Liver (tissue), 8 donors: ENCODE measurements at regions not wholly inside any gene's neighbourhood (a gene's known extent, or its start where the extent isn't known, plus 50 kb on each side); places are given as distances from the start of the nearest gene placed in this dataset.

Experiments used
- DNase-seq: peaks from one replicate; pipeline ENCODE4 v3.0.0-alpha.2; 2017; ENCODE audit warnings: low spot score
- H3K27ac ChIP-seq, 2 donors: one replicate each; pipeline ENCODE4 v1.7.0; 2013; ENCODE audit warnings: inconsistent platforms in 2 of 2, low read length in 2 of 2, control low read depth in 1 of 2, low read depth in 1 of 2, mild to moderate bottlenecking in 1 of 2
- H3K27me3 ChIP-seq, 4 donors: one replicate each; pipeline versions ENCODE4 v1.6.1 to v1.7.0; 2013; ENCODE audit warnings: low read length in 3 of 4, inconsistent platforms in 1 of 4, mild to moderate bottlenecking in 1 of 4, moderate library complexity in 1 of 4; ENCODE audit not compliant: control insufficient read depth in 4 of 4, insufficient read depth in 4 of 4
- H3K36me3 ChIP-seq, 4 donors: one replicate each; pipeline versions ENCODE4 v1.6.1 to v1.7.0; 2013; ENCODE audit warnings: low read length in 3 of 4, mild to moderate bottlenecking in 3 of 4, low read depth in 1 of 4, moderate library complexity in 1 of 4; ENCODE audit not compliant: control insufficient read depth in 4 of 4, insufficient read depth in 3 of 4
- H3K4me1 ChIP-seq, 4 donors: one replicate each; pipeline versions ENCODE4 v1.6.1 to v1.7.0; 2013; ENCODE audit warnings: low read length in 3 of 4, mild to moderate bottlenecking in 3 of 4, moderate library complexity in 1 of 4; ENCODE audit not compliant: control insufficient read depth in 4 of 4, insufficient read depth in 4 of 4
- H3K4me3 ChIP-seq, 3 donors: one replicate each; pipeline versions ENCODE4 v1.6.1 to v1.7.0; 2013; ENCODE audit warnings: low read length in 3 of 3, control low read depth in 1 of 3, low read depth in 1 of 3, mild to moderate bottlenecking in 1 of 3
- H3K9ac ChIP-seq, 2 donors: one replicate each; pipeline ENCODE4 v1.7.0; 2013; ENCODE audit warnings: low read length in 2 of 2, mild to moderate bottlenecking in 2 of 2, moderate library complexity in 2 of 2, control low read depth in 1 of 2, low read depth in 1 of 2
- H3K9me3 ChIP-seq, 4 donors: one replicate each; pipeline versions ENCODE4 v1.6.1 to v1.7.0; 2013; ENCODE audit warnings: low read length in 3 of 4; ENCODE audit not compliant: control insufficient read depth in 4 of 4
- EGR1 ChIP-seq, 2 donors: IDR thresholded peaks; 2 replicates each; pipeline ENCODE4 v1.6.1; 2016 to 2018; ENCODE audit warnings: antibody characterized with exemption in 2 of 2, low read depth in 2 of 2
- FOXA1 ChIP-seq: IDR thresholded peaks from 2 replicates; pipeline ENCODE4 v1.6.1; 2016; ENCODE audit warnings: antibody characterized with exemption
- FOXA2 ChIP-seq: IDR thresholded peaks from 2 replicates; pipeline ENCODE4 v1.6.1; 2016; ENCODE audit warnings: antibody characterized with exemption
- GABPA ChIP-seq, 2 donors: IDR thresholded peaks in 1 of 2; conservative IDR thresholded peaks in 1 of 2; 2 replicates each; pipeline ENCODE4 v1.6.1; 2016; ENCODE audit warnings: antibody characterized with exemption in 2 of 2, mild to moderate bottlenecking in 1 of 2, moderate library complexity in 1 of 2
- HNF4A ChIP-seq, 2 donors: conservative IDR thresholded peaks; 2 replicates each; pipeline ENCODE4 v1.6.1; 2016; ENCODE audit warnings: antibody characterized with exemption in 2 of 2, mild to moderate bottlenecking in 2 of 2
- HNF4G ChIP-seq: IDR thresholded peaks from 2 replicates; pipeline ENCODE4 v1.6.1; 2016; ENCODE audit warnings: antibody characterized with exemption
- JUND ChIP-seq, 2 donors: IDR thresholded peaks; 2 replicates each; pipeline ENCODE4 v1.6.1; 2016; ENCODE audit warnings: antibody characterized with exemption in 2 of 2
- NR2F2 ChIP-seq: IDR thresholded peaks from 2 replicates; pipeline ENCODE4 v1.6.1; 2016; ENCODE audit warnings: antibody characterized with exemption
- RAD21 ChIP-seq, 2 donors: IDR thresholded peaks; 2 replicates each; pipeline ENCODE4 v1.6.1; 2016; ENCODE audit warnings: antibody characterized with exemption in 2 of 2, mild to moderate bottlenecking in 2 of 2
- SP1 ChIP-seq: IDR thresholded peaks from 2 replicates; pipeline ENCODE4 v1.6.1; 2018; ENCODE audit warnings: antibody characterized with exemption, mild to moderate bottlenecking
- TAF1 ChIP-seq: conservative IDR thresholded peaks from 2 replicates; pipeline ENCODE4 v1.6.1; 2016; ENCODE audit warnings: antibody characterized with exemption, mild to moderate bottlenecking
- YY1 ChIP-seq: IDR thresholded peaks from 2 replicates; pipeline ENCODE4 v1.6.1; 2016; ENCODE audit warnings: antibody characterized with exemption, mild to moderate bottlenecking
- WGBS: extraction: QIAGEN DNeasy Blood & Tissue Kit; methylation state at CpG from one replicate; pipeline ENCODE4 v1.1.7; 2013; 5-methylcytosine and 5-hydroxymethylcytosine counted together
- TF ChIP-seq, protein P1 (sequence below): fragments of 150-350 bp; IDR thresholded peaks from 2 replicates; pipeline ENCODE4 v1.5.1; 2017; ENCODE audit warnings: improper control_type of control experiment, low read depth, low read length; ENCODE audit not compliant: missing input control
- TF ChIP-seq, protein P2 (sequence below): IDR thresholded peaks from 2 replicates; pipeline ENCODE4 v1.6.1; 2016; ENCODE audit warnings: antibody characterized with exemption, mild to moderate bottlenecking
- TF ChIP-seq, protein P3 (sequence below): IDR thresholded peaks from 2 replicates; pipeline ENCODE4 v1.6.1; 2016; ENCODE audit warnings: antibody characterized with exemption
- TF ChIP-seq, protein P4 (sequence below): IDR thresholded peaks from 2 replicates; pipeline ENCODE4 v1.6.1; 2016; ENCODE audit warnings: antibody characterized with exemption
- TF ChIP-seq, protein P5 (sequence below): IDR thresholded peaks from 2 replicates; pipeline ENCODE4 v1.6.1; 2016; ENCODE audit warnings: antibody characterized with exemption
- donor health status: healthy.
- donor health status: healthy.
- donor health status: healthy.
- donor health status: healthy.
- donor health status: healthy.

DNA sequence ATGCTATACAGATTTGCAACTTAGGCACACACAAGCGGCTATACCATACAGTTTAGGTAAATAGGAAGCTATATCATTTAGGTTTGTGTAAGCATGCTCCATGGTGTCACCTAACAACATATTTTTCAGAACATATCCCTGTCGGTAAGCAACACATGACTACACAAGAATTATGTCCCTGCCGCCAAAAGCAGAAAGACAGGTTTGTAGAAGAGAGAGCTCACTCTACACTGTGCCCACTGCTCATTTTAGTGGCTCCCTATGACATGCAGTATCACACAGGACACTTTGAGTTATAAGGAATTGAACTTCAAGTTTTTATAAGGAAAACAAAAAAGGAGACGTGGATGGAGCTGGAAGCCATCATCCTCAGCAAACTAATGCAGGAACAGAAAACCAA is 132.5 kb upstream of the KAZN start:
- DNase-seq, result no peak
- Histone ChIP-seq H3K9ac (no peak overlapping the region), H3K36me3 (no peaks in the 10 kb centered on the region), H3K4me1 (no peaks in the 10 kb centered on the region), H3K4me3 (no peak overlapping the region), H3K9me3 (no peaks in the 10 kb centered on the region), H3K27ac (no peak overlapping the region), H3K27me3 (peaks cover 0 to 2% (median 1%) of the 10 kb centered on the region in 4 donors)
- WGBS, result 75% methylated on average over 4 of the region's 4 CpGs
- no peak for TF ChIP-seq NR2F2
- no peak for TF ChIP-seq HNF4A (conservative IDR thresholded peaks at IDR 0.05)
- TF ChIP-seq RAD21 (IDR thresholded peaks at IDR 0.05), result no peak
- TF ChIP-seq FOXA2, result no peak
- no peak for TF ChIP-seq YY1
- TF ChIP-seq SP1, result no peak
- TF ChIP-seq, protein P1, sequence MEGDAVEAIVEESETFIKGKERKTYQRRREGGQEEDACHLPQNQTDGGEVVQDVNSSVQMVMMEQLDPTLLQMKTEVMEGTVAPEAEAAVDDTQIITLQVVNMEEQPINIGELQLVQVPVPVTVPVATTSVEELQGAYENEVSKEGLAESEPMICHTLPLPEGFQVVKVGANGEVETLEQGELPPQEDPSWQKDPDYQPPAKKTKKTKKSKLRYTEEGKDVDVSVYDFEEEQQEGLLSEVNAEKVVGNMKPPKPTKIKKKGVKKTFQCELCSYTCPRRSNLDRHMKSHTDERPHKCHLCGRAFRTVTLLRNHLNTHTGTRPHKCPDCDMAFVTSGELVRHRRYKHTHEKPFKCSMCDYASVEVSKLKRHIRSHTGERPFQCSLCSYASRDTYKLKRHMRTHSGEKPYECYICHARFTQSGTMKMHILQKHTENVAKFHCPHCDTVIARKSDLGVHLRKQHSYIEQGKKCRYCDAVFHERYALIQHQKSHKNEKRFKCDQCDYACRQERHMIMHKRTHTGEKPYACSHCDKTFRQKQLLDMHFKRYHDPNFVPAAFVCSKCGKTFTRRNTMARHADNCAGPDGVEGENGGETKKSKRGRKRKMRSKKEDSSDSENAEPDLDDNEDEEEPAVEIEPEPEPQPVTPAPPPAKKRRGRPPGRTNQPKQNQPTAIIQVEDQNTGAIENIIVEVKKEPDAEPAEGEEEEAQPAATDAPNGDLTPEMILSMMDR, result no peak
- no peak for TF ChIP-seq EGR1 (IDR thresholded peaks at IDR 0.05; ENCODE audit: low read depth in 2 of 2)
- TF ChIP-seq, protein P2, sequence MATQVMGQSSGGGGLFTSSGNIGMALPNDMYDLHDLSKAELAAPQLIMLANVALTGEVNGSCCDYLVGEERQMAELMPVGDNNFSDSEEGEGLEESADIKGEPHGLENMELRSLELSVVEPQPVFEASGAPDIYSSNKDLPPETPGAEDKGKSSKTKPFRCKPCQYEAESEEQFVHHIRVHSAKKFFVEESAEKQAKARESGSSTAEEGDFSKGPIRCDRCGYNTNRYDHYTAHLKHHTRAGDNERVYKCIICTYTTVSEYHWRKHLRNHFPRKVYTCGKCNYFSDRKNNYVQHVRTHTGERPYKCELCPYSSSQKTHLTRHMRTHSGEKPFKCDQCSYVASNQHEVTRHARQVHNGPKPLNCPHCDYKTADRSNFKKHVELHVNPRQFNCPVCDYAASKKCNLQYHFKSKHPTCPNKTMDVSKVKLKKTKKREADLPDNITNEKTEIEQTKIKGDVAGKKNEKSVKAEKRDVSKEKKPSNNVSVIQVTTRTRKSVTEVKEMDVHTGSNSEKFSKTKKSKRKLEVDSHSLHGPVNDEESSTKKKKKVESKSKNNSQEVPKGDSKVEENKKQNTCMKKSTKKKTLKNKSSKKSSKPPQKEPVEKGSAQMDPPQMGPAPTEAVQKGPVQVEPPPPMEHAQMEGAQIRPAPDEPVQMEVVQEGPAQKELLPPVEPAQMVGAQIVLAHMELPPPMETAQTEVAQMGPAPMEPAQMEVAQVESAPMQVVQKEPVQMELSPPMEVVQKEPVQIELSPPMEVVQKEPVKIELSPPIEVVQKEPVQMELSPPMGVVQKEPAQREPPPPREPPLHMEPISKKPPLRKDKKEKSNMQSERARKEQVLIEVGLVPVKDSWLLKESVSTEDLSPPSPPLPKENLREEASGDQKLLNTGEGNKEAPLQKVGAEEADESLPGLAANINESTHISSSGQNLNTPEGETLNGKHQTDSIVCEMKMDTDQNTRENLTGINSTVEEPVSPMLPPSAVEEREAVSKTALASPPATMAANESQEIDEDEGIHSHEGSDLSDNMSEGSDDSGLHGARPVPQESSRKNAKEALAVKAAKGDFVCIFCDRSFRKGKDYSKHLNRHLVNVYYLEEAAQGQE, result no peak
- TF ChIP-seq GABPA (IDR thresholded peaks at IDR 0.05 in 1 of 2, conservative IDR thresholded peaks at IDR 0.05 in 1 of 2), result no peak
- no peak for TF ChIP-seq JUND (IDR thresholded peaks at IDR 0.05)
- TF ChIP-seq FOXA1, result no peak
- TF ChIP-seq, protein P3, sequence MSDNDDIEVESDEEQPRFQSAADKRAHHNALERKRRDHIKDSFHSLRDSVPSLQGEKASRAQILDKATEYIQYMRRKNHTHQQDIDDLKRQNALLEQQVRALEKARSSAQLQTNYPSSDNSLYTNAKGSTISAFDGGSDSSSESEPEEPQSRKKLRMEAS, result no peak
- no peak for TF ChIP-seq HNF4G

DNA sequence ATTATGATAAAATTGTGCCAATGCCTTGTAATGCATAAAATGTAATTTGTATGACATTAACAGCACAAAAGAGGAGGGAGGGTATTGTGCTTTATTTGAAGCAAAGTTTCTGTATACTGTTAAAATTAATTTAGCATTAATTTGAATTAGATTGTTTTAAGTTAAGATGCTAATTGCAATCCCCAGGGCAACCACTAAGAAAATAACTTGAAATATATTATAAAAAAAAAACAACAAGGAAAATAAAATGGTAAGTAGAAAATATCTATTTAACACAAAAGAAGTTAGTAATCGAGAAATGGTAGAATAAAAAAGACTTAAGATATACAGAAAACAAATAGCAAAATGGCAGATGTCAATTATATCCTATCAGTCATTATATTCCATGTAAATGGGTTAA is 131.4 kb upstream of the KAZN start:
- Histone ChIP-seq H3K4me3 (no peak overlapping the region), H3K9me3 (no peaks in the 10 kb centered on the region), H3K27ac (no peak overlapping the region), H3K36me3 (no peaks in the 10 kb centered on the region), H3K9ac (no peak overlapping the region), H3K27me3 (peaks cover 0 to 2% (median 0%) of the 10 kb centered on the region in 4 donors), H3K4me1 (no peaks in the 10 kb centered on the region)
- 70% methylated on average over 1 of the region's 1 CpG for WGBS
- DNase-seq, result no peak
- no peak for TF ChIP-seq TAF1
- no peak for TF ChIP-seq HNF4G
- TF ChIP-seq, protein P4, sequence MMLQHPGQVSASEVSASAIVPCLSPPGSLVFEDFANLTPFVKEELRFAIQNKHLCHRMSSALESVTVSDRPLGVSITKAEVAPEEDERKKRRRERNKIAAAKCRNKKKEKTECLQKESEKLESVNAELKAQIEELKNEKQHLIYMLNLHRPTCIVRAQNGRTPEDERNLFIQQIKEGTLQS, result no peak
- no peak for TF ChIP-seq NR2F2
- TF ChIP-seq JUND (IDR thresholded peaks at IDR 0.05), result no peak
- no peak for TF ChIP-seq FOXA1
- TF ChIP-seq, protein P5, sequence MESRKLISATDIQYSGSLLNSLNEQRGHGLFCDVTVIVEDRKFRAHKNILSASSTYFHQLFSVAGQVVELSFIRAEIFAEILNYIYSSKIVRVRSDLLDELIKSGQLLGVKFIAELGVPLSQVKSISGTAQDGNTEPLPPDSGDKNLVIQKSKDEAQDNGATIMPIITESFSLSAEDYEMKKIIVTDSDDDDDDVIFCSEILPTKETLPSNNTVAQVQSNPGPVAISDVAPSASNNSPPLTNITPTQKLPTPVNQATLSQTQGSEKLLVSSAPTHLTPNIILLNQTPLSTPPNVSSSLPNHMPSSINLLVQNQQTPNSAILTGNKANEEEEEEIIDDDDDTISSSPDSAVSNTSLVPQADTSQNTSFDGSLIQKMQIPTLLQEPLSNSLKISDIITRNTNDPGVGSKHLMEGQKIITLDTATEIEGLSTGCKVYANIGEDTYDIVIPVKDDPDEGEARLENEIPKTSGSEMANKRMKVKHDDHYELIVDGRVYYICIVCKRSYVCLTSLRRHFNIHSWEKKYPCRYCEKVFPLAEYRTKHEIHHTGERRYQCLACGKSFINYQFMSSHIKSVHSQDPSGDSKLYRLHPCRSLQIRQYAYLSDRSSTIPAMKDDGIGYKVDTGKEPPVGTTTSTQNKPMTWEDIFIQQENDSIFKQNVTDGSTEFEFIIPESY, result no peak
- no peak for TF ChIP-seq SP1
- TF ChIP-seq GABPA (IDR thresholded peaks at IDR 0.05 in 1 of 2, conservative IDR thresholded peaks at IDR 0.05 in 1 of 2), result no peak
- no peak for TF ChIP-seq FOXA2
